H1 (cell line): ENCODE measurements at regions not wholly inside any gene's neighbourhood (a gene's known extent, or its start where the extent isn't known, plus 50 kb on each side); places are given as distances from the start of the nearest gene placed in this dataset.

ENCODE experiments used
- CTCF ChIA-PET: fragments of 300-600 bp; sonication (Branson Sonifier 250); formaldehyde crosslinking; loops from one replicate; lab custom pipeline; 2021; ENCODE audit not compliant: partially characterized antibody; lab: Charles Lee
- POLR2A ChIA-PET: fragments of 300-600 bp; sonication (Branson Sonifier 250); formaldehyde crosslinking; loops from one replicate; lab custom pipeline; 2021; ENCODE audit warnings: inconsistent platforms; ENCODE audit not compliant: partially characterized antibody; lab: Charles Lee
- DNase-seq, 2 experiments: peaks; one replicate each; pipeline versions ENCODE4 v3.0.0 to v3.0.0-alpha.2; 2010 to 2022; ENCODE audit warnings: low spot score in 2 of 2, low read depth in 1 of 2, mixed read lengths in 1 of 2
- FAIRE-seq: peaks from 2 replicates; lab custom pipeline; 2011; peaks lifted over from hg19 to GRCh38; lab: Jason Lieb, UNC
- H2AFZ ChIP-seq: 2 replicates; pipeline ENCODE4 v1.8.1; 2012; ENCODE audit warnings: low read length, inconsistent platforms
- H2AK5ac ChIP-seq: 2 replicates; pipeline ENCODE4 v1.6.1; 2013; ENCODE audit warnings: low read depth, low read length
- H2BK120ac ChIP-seq: replicated peaks from 2 replicates; pipeline ENCODE3; 2013; ENCODE audit warnings: low read depth, low read length, inconsistent platforms
- H2BK12ac ChIP-seq: 2 replicates; pipeline ENCODE4 v1.6.1; 2013; ENCODE audit warnings: low read depth, low read length
- H2BK15ac ChIP-seq: 2 replicates; pipeline ENCODE4 v1.6.1; 2013; ENCODE audit warnings: low read length
- H2BK20ac ChIP-seq: 2 replicates; pipeline ENCODE4 v1.6.1; 2013; ENCODE audit warnings: low read length
- H2BK5ac ChIP-seq: 2 replicates; pipeline ENCODE4 v1.6.1; 2013; ENCODE audit warnings: low read depth, low read length
- H3K14ac ChIP-seq: 2 replicates; pipeline ENCODE4 v1.6.1; 2013; ENCODE audit warnings: inconsistent platforms; ENCODE audit not compliant: insufficient read length
- H3K18ac ChIP-seq: 2 replicates; pipeline ENCODE4 v1.6.1; 2013; ENCODE audit warnings: low read length; ENCODE audit errors: extremely low read depth
- H3K23ac ChIP-seq: 2 replicates; pipeline ENCODE4 v1.6.1; 2013; ENCODE audit warnings: inconsistent platforms; ENCODE audit not compliant: insufficient read length
- H3K23me2 ChIP-seq: 2 replicates; pipeline ENCODE4 v1.6.1; 2013; ENCODE audit warnings: low read depth, low read length
- H3K27ac ChIP-seq: 2 replicates; pipeline ENCODE4 v1.6.1; 2011; ENCODE audit warnings: low read depth, low read length, inconsistent platforms
- H3K27me3 ChIP-seq, 4 experiments: replicated peaks in 1 of 4; 1 replicate in 1 of 4; 2 replicates in 3 of 4; pipeline versions ENCODE4 v1.6.1 to v1.8.1; 2011 to 2013; ENCODE audit warnings: low read length in 3 of 4, mild to moderate bottlenecking in 3 of 4, inconsistent platforms in 2 of 4, mixed read lengths in 2 of 4, moderate library complexity in 1 of 4; ENCODE audit not compliant: control insufficient read depth in 3 of 4, insufficient read depth in 3 of 4; ENCODE audit errors: extremely low read depth in 1 of 4
- H3K36me3 ChIP-seq, 4 experiments: 2 replicates each; pipeline versions ENCODE4 v1.6.1 to v1.8.1; 2011 to 2013; ENCODE audit warnings: mild to moderate bottlenecking in 4 of 4, low read length in 3 of 4, moderate library complexity in 2 of 4, control low read depth in 1 of 4, inconsistent platforms in 1 of 4; ENCODE audit not compliant: insufficient read depth in 4 of 4, control insufficient read depth in 2 of 4
- H3K4ac ChIP-seq: replicated peaks from 2 replicates; pipeline ENCODE3; 2013; ENCODE audit warnings: low read length, low read depth, mixed read lengths, inconsistent platforms; ENCODE audit not compliant: insufficient read length
- H3K4me1 ChIP-seq, 4 experiments: replicated peaks in 1 of 4; 1 replicate in 1 of 4; 2 replicates in 3 of 4; pipeline versions ENCODE4 v1.6.1 to v1.8.1; 2011 to 2013; ENCODE audit warnings: low read length in 3 of 4, inconsistent platforms in 2 of 4, mixed read lengths in 1 of 4; ENCODE audit not compliant: insufficient read depth in 4 of 4, control insufficient read depth in 3 of 4
- H3K4me2 ChIP-seq, 2 experiments: 2 replicates each; pipeline versions ENCODE4 v1.6.1 to v1.8.1; 2011 to 2013; ENCODE audit warnings: low read depth in 2 of 2, low read length in 2 of 2, control low read depth in 1 of 2, inconsistent platforms in 1 of 2, mild to moderate bottlenecking in 1 of 2; ENCODE audit not compliant: insufficient read depth in 1 of 2
- H3K4me3 ChIP-seq, 4 experiments: fragments of 200-600, 300-600 bp in 1 of 4; sonication (generic), shearing (Covaris generic), sonication (Bioruptor Twin) in 1 of 4; 2 replicates each; pipeline versions ENCODE4 v1.5.1 to v1.8.1; 2011 to 2016; ENCODE audit warnings: low read length in 4 of 4, low read depth in 3 of 4, control low read depth in 2 of 4, inconsistent platforms in 2 of 4, mild to moderate bottlenecking in 2 of 4, mixed read lengths in 1 of 4, moderate library complexity in 1 of 4; ENCODE audit not compliant: insufficient read depth in 2 of 4; ENCODE audit errors: extremely low read depth in 1 of 4
- H3K56ac ChIP-seq: replicated peaks from 2 replicates; pipeline ENCODE3; 2013; ENCODE audit warnings: low read depth, mild to moderate bottlenecking, mixed read lengths, low read length, inconsistent platforms; ENCODE audit not compliant: insufficient read length
- H3K79me1 ChIP-seq: 2 replicates; pipeline ENCODE4 v1.6.1; 2013; ENCODE audit warnings: low read depth, low read length, control low read depth
- H3K79me2 ChIP-seq, 2 experiments: 2 replicates each; pipeline versions ENCODE4 v1.6.1 to v1.8.1; 2012 to 2013; ENCODE audit warnings: low read length in 2 of 2, mild to moderate bottlenecking in 2 of 2, inconsistent platforms in 1 of 2; ENCODE audit not compliant: insufficient read depth in 2 of 2, control insufficient read depth in 1 of 2
- H3K9ac ChIP-seq, 4 experiments: replicated peaks in 1 of 4; 1 replicate in 1 of 4; 2 replicates in 3 of 4; pipeline versions ENCODE4 v1.6.1 to v1.8.1; 2011 to 2013; ENCODE audit warnings: low read depth in 3 of 4, low read length in 3 of 4, control low read depth in 2 of 4, mild to moderate bottlenecking in 2 of 4, moderate library complexity in 2 of 4, inconsistent platforms in 1 of 4; ENCODE audit errors: extremely low read depth in 1 of 4
- H3K9me3 ChIP-seq, 2 experiments: 2 replicates each; pipeline versions ENCODE4 v1.6.1 to v1.8.1; 2012 to 2013; ENCODE audit warnings: mild to moderate bottlenecking in 2 of 2, moderate library complexity in 2 of 2, control low read depth in 1 of 2, inconsistent platforms in 1 of 2, low read depth in 1 of 2, low read length in 1 of 2, mixed read lengths in 1 of 2; ENCODE audit not compliant: insufficient read depth in 2 of 2
- H4K20me1 ChIP-seq, 2 experiments: replicated peaks in 1 of 2; 2 replicates each; pipeline versions ENCODE3 to v1.8.1; 2011 to 2013; ENCODE audit warnings: inconsistent platforms in 2 of 2, low read length in 2 of 2, mild to moderate bottlenecking in 1 of 2; ENCODE audit not compliant: insufficient read depth in 2 of 2, control insufficient read depth in 1 of 2
- H4K5ac ChIP-seq: 2 replicates; pipeline ENCODE4 v1.6.1; 2013; ENCODE audit warnings: low read length, low read depth, mixed read lengths, inconsistent platforms; ENCODE audit not compliant: insufficient read length
- H4K8ac ChIP-seq: 2 replicates; pipeline ENCODE4 v1.8.0; 2013; ENCODE audit warnings: mild to moderate bottlenecking, moderate library complexity, low read length, inconsistent platforms; ENCODE audit not compliant: insufficient read depth; ENCODE audit errors: extremely low read depth
- H4K91ac ChIP-seq: replicated peaks from 2 replicates; pipeline ENCODE3; 2013; ENCODE audit warnings: low read length, mixed read lengths, inconsistent platforms; ENCODE audit not compliant: insufficient read length
- BCL11A ChIP-seq, 2 experiments: IDR thresholded peaks; one replicate each; pipeline ENCODE4 v1.6.1; 2011; ENCODE audit warnings: low read depth in 2 of 2, low read length in 2 of 2, mild to moderate bottlenecking in 2 of 2
- CBX5 ChIP-seq: fragments of 300-800, 300-1000 bp; sonication (generic); IDR thresholded peaks from 2 replicates; pipeline ENCODE4 v1.7.1; 2016; ENCODE audit warnings: antibody characterized with exemption, low read length, low read depth
- CBX8 ChIP-seq: fragments of 300-800, 300-1000 bp; sonication (generic); IDR thresholded peaks from 2 replicates; pipeline ENCODE4 v1.7.1; 2016; ENCODE audit warnings: low read depth, low read length, borderline replicate concordance
- CHD1 ChIP-seq: IDR thresholded peaks from 2 replicates; pipeline ENCODE4 v1.6.1; 2012; ENCODE audit warnings: low read depth, low read length, improper control_type of control experiment
- EP300 ChIP-seq, 2 experiments: IDR thresholded peaks; 1 replicate in 1 of 2; 2 replicates in 1 of 2; pipeline ENCODE4 v1.6.1; 2011 to 2012; ENCODE audit warnings: low read depth in 2 of 2, low read length in 2 of 2, mild to moderate bottlenecking in 2 of 2, borderline replicate concordance in 1 of 2, inconsistent platforms in 1 of 2, moderate library complexity in 1 of 2
- NANOG ChIP-seq: IDR thresholded peaks from 2 replicates; pipeline ENCODE4 v1.6.1; 2011; ENCODE audit warnings: low read length, low read depth, mild to moderate bottlenecking, inconsistent platforms; ENCODE audit not compliant: insufficient read depth, poor library complexity, severe bottlenecking
- NRF1 ChIP-seq: IDR thresholded peaks from 2 replicates; pipeline ENCODE4 v1.6.1; 2011; ENCODE audit warnings: mild to moderate bottlenecking, low read depth, low read length, improper control_type of control experiment
- POU5F1 ChIP-seq: IDR thresholded peaks from 2 replicates; pipeline ENCODE4 v1.6.1; 2011; ENCODE audit warnings: low read depth, mild to moderate bottlenecking, low read length, moderate library complexity
- WGBS, 2 experiments: shearing (Covaris generic) in 1 of 2; methylation state at CpG; one replicate each; pipeline versions ENCODE4 v1.1.6 to v1.1.7; 2013 to 2015; ENCODE audit warnings: low lambda C conversion rate in 2 of 2, mixed read lengths in 2 of 2, inconsistent platforms in 1 of 2, low coverage in 1 of 2, missing lambda C conversion rate in 1 of 2; ENCODE audit not compliant: insufficient replicate concordance in 2 of 2, insufficient coverage in 1 of 2, insufficient read length in 1 of 2; ENCODE audit errors: extremely low coverage in 1 of 2, missing lambda C conversion rate in 1 of 2; 5-methylcytosine and 5-hydroxymethylcytosine counted together

DNA sequence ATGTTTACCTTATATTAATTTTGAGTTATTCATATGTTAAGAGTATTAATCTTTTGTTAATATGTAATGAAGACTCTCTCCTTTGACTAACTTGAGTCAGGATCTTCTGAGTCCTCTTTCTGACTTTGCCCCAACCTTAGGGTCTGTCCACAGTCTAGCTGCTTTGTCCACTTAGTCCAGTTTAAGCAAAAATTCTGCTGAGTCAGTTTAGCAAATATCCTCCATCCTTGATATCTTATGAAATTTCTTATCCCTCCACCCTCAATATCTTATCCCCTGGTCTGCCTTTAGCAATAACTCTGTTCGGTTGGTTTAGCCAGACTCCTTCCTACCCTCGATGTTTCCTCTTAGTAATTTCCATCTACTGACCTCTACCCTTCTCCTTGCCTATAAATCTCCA, 91.7 kb downstream of the DIPK2A start:
- Histone ChIP-seq H4K91ac (no peak overlapping the region), H2BK12ac (no peak overlapping the region), H3K36me3 (no peaks in the 10 kb centered on the region), H3K4me2 (no peak overlapping the region), H3K79me2 (no peaks in the 10 kb centered on the region), H3K23ac (no peak overlapping the region), H4K8ac (no peak overlapping the region), H3K9ac (no peak overlapping the region), H3K18ac (no peak overlapping the region), H4K20me1 (no peaks in the 10 kb centered on the region), H3K4me3 (no peak overlapping the region), H2BK20ac (no peak overlapping the region), H3K4me1 (no peaks in the 10 kb centered on the region), H2BK15ac (no peak overlapping the region), H2AK5ac (no peak overlapping the region), H3K27me3 (no peaks in the 10 kb centered on the region), H2BK5ac (no peak overlapping the region), H2AFZ (no peak overlapping the region), H4K5ac (no peak overlapping the region), H3K27ac (no peak overlapping the region), H3K23me2 (no peaks in the 10 kb centered on the region), H3K56ac (no peak overlapping the region), H3K9me3 (no peaks in the 10 kb centered on the region), H3K79me1 (no peaks in the 10 kb centered on the region), H2BK120ac (no peak overlapping the region), H3K14ac (no peak overlapping the region), H3K4ac (no peak overlapping the region)
- DNase-seq (no peak), FAIRE-seq (no peak)
- TF ChIP-seq NRF1: no peak
- TF ChIP-seq CHD1: no peak
- TF ChIP-seq EP300 (IDR thresholded peaks at IDR 0.05; ENCODE audit: borderline replicate concordance in 1 of 2, low read depth in 2 of 2, low read length in 2 of 2): no peak
- TF ChIP-seq CBX5: no peak
- no peak for TF ChIP-seq POU5F1
- TF ChIP-seq CBX8: no peak
- no peak for TF ChIP-seq NANOG
- TF ChIP-seq BCL11A (IDR thresholded peaks at IDR 0.05; ENCODE audit: low read depth in 2 of 2, low read length in 2 of 2): no peak
- ChIA-PET POLR2A (no interaction called here), CTCF (no interaction called here)
- 64% methylated on average over 2 of the region's 2 CpGs; no CpG with 5 or more reads in 1 of the 2 experiments for WGBS, 2 experiments
